ENCODE measurements at regions not wholly inside any gene's neighbourhood (a gene's known extent, or its start where the extent isn't known, plus 50 kb on each side); places are given as distances from the start of the nearest gene placed in this dataset.

DNA sequence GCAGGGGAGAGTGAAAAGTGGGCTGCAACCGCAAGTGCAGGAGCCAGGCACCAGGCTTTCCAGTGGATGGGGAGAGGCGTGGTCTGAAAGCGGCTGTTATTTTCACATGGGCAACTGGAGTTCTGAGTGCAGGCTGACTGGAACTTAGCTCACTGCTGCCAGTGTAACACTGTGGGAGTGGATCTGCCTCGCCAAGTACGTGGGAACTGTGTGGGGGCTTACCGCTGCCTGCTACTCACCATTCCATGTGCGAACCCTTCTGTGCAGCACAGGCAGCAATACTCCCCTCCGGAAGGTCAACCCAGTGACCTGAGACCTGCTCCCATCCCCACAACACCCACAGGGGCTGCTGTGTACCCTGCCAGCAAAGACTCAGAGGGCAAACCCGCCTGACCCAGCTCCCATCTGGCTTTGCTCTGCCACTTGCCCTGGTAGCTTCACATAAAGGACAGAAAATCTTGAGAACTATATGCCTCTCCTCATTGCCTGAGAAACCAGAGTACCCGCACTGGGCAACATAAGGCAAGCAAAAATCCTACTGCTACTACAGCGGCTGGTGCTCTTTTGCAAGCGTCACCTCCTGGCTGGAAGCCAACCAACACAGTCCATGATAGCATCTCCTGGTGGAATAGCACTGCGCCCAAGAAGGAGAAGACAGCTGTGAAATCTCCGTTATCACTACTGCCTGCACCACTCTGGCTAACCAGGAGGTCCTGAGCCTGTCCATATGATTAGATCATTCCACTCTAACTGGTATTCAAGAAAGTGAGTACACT is 54.4 kb upstream of the SIRPG start (continued):
- TF ChIP-seq, protein P1, sequence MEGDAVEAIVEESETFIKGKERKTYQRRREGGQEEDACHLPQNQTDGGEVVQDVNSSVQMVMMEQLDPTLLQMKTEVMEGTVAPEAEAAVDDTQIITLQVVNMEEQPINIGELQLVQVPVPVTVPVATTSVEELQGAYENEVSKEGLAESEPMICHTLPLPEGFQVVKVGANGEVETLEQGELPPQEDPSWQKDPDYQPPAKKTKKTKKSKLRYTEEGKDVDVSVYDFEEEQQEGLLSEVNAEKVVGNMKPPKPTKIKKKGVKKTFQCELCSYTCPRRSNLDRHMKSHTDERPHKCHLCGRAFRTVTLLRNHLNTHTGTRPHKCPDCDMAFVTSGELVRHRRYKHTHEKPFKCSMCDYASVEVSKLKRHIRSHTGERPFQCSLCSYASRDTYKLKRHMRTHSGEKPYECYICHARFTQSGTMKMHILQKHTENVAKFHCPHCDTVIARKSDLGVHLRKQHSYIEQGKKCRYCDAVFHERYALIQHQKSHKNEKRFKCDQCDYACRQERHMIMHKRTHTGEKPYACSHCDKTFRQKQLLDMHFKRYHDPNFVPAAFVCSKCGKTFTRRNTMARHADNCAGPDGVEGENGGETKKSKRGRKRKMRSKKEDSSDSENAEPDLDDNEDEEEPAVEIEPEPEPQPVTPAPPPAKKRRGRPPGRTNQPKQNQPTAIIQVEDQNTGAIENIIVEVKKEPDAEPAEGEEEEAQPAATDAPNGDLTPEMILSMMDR (IDR thresholded peaks at IDR 0.05) = no peak
- TF ChIP-seq ATF1 (CRISPR knock-in tag; IDR thresholded peaks at IDR 0.05) (no peak), ESRRA (CRISPR knock-in tag; IDR thresholded peaks at IDR 0.05; ENCODE audit: borderline replicate concordance) (no peak), CREB1 (CRISPR knock-in tag; IDR thresholded peaks at IDR 0.05) (no peak), ZNF219 (CRISPR knock-in tag; IDR thresholded peaks at IDR 0.05; ENCODE audit: borderline replicate concordance) (no peak), SP1 (CRISPR knock-in tag; conservative IDR thresholded peaks at IDR 0.05) (no peak), HMGA2 (CRISPR knock-in tag; IDR thresholded peaks at IDR 0.05) (no peak), NFATC4 (CRISPR knock-in tag; IDR thresholded peaks at IDR 0.05) (no peak), RORB (CRISPR knock-in tag; IDR thresholded peaks at IDR 0.05) (no peak)
- TF ChIP-seq, protein P2, sequence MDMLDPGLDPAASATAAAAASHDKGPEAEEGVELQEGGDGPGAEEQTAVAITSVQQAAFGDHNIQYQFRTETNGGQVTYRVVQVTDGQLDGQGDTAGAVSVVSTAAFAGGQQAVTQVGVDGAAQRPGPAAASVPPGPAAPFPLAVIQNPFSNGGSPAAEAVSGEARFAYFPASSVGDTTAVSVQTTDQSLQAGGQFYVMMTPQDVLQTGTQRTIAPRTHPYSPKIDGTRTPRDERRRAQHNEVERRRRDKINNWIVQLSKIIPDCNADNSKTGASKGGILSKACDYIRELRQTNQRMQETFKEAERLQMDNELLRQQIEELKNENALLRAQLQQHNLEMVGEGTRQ (CRISPR knock-in tag; IDR thresholded peaks at IDR 0.05) = no peak
- TF ChIP-seq, protein P3, sequence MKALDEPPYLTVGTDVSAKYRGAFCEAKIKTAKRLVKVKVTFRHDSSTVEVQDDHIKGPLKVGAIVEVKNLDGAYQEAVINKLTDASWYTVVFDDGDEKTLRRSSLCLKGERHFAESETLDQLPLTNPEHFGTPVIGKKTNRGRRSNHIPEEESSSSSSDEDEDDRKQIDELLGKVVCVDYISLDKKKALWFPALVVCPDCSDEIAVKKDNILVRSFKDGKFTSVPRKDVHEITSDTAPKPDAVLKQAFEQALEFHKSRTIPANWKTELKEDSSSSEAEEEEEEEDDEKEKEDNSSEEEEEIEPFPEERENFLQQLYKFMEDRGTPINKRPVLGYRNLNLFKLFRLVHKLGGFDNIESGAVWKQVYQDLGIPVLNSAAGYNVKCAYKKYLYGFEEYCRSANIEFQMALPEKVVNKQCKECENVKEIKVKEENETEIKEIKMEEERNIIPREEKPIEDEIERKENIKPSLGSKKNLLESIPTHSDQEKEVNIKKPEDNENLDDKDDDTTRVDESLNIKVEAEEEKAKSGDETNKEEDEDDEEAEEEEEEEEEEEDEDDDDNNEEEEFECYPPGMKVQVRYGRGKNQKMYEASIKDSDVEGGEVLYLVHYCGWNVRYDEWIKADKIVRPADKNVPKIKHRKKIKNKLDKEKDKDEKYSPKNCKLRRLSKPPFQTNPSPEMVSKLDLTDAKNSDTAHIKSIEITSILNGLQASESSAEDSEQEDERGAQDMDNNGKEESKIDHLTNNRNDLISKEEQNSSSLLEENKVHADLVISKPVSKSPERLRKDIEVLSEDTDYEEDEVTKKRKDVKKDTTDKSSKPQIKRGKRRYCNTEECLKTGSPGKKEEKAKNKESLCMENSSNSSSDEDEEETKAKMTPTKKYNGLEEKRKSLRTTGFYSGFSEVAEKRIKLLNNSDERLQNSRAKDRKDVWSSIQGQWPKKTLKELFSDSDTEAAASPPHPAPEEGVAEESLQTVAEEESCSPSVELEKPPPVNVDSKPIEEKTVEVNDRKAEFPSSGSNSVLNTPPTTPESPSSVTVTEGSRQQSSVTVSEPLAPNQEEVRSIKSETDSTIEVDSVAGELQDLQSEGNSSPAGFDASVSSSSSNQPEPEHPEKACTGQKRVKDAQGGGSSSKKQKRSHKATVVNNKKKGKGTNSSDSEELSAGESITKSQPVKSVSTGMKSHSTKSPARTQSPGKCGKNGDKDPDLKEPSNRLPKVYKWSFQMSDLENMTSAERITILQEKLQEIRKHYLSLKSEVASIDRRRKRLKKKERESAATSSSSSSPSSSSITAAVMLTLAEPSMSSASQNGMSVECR (CRISPR knock-in tag; IDR thresholded peaks at IDR 0.05; ENCODE audit: borderline replicate concordance) = no peak

DNA sequence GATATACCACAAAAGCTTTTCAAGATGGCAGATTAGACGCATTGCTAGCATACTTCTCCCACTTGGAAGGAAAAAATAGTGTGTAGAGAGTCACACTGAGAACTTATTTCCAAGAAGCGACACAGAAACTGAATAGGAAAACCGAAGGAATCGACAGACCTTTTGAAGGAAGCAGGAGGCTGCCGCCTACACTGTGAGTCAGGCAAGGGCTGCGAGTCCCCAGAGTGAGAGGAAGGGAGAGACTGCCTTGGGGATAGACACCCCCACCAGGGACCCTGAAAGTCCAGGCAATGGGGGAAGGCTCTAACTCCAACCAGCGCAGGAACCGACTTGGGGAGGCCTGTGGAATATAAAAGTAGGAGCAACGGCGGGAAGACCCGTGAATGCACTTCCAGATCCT is 53.7 kb upstream of the SIRPG start:
- H3K4me3 Mint-ChIP-seq = no peak overlapping the region
- no peak for DNase-seq (ENCODE audit: low spot score)
- H3K9me3 Mint-ChIP-seq = no peaks in the 10 kb centered on the region
- ChIA-PET POLR2A (no interaction called here), CTCF (no interaction called here)
- H3K27ac Mint-ChIP-seq = no peak overlapping the region
- no peaks in the 10 kb centered on the region for H3K36me3 Mint-ChIP-seq
- H3K4me1 Mint-ChIP-seq = no peaks in the 10 kb centered on the region
- H3K27me3 Mint-ChIP-seq (ENCODE audit: low read depth) = peaks cover 78% of the 10 kb centered on the region
- ATAC-seq = no peak
- TF ChIP-seq PRRX2 (CRISPR knock-in tag; IDR thresholded peaks at IDR 0.05) = no peak
- TF ChIP-seq, protein P1 (IDR thresholded peaks at IDR 0.05) = no peak
- no peak for TF ChIP-seq ZNF416 (CRISPR knock-in tag; IDR thresholded peaks at IDR 0.05)
- no peak for TF ChIP-seq GRHL2 (CRISPR knock-in tag; IDR thresholded peaks at IDR 0.05; ENCODE audit: insufficient replicate concordance, severe bottlenecking)
- TF ChIP-seq, protein P4, sequence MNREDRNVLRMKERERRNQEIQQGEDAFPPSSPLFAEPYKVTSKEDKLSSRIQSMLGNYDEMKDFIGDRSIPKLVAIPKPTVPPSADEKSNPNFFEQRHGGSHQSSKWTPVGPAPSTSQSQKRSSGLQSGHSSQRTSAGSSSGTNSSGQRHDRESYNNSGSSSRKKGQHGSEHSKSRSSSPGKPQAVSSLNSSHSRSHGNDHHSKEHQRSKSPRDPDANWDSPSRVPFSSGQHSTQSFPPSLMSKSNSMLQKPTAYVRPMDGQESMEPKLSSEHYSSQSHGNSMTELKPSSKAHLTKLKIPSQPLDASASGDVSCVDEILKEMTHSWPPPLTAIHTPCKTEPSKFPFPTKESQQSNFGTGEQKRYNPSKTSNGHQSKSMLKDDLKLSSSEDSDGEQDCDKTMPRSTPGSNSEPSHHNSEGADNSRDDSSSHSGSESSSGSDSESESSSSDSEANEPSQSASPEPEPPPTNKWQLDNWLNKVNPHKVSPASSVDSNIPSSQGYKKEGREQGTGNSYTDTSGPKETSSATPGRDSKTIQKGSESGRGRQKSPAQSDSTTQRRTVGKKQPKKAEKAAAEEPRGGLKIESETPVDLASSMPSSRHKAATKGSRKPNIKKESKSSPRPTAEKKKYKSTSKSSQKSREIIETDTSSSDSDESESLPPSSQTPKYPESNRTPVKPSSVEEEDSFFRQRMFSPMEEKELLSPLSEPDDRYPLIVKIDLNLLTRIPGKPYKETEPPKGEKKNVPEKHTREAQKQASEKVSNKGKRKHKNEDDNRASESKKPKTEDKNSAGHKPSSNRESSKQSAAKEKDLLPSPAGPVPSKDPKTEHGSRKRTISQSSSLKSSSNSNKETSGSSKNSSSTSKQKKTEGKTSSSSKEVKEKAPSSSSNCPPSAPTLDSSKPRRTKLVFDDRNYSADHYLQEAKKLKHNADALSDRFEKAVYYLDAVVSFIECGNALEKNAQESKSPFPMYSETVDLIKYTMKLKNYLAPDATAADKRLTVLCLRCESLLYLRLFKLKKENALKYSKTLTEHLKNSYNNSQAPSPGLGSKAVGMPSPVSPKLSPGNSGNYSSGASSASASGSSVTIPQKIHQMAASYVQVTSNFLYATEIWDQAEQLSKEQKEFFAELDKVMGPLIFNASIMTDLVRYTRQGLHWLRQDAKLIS (CRISPR knock-in tag; IDR thresholded peaks at IDR 0.05; ENCODE audit: borderline replicate concordance) = no peak
- TF ChIP-seq RORB (CRISPR knock-in tag; IDR thresholded peaks at IDR 0.05) = no peak
- TF ChIP-seq, protein P5, sequence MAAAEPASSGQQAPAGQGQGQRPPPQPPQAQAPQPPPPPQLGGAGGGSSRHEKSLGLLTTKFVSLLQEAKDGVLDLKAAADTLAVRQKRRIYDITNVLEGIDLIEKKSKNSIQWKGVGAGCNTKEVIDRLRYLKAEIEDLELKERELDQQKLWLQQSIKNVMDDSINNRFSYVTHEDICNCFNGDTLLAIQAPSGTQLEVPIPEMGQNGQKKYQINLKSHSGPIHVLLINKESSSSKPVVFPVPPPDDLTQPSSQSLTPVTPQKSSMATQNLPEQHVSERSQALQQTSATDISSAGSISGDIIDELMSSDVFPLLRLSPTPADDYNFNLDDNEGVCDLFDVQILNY (CRISPR knock-in tag; IDR thresholded peaks at IDR 0.05) = no peak
- TF ChIP-seq, protein P6, sequence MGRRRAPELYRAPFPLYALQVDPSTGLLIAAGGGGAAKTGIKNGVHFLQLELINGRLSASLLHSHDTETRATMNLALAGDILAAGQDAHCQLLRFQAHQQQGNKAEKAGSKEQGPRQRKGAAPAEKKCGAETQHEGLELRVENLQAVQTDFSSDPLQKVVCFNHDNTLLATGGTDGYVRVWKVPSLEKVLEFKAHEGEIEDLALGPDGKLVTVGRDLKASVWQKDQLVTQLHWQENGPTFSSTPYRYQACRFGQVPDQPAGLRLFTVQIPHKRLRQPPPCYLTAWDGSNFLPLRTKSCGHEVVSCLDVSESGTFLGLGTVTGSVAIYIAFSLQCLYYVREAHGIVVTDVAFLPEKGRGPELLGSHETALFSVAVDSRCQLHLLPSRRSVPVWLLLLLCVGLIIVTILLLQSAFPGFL (CRISPR knock-in tag; IDR thresholded peaks at IDR 0.05; ENCODE audit: borderline replicate concordance) = no peak
- no peak for TF ChIP-seq FOXP1 (CRISPR knock-in tag; IDR thresholded peaks at IDR 0.05; ENCODE audit: borderline replicate concordance)
- TF ChIP-seq, protein P7, sequence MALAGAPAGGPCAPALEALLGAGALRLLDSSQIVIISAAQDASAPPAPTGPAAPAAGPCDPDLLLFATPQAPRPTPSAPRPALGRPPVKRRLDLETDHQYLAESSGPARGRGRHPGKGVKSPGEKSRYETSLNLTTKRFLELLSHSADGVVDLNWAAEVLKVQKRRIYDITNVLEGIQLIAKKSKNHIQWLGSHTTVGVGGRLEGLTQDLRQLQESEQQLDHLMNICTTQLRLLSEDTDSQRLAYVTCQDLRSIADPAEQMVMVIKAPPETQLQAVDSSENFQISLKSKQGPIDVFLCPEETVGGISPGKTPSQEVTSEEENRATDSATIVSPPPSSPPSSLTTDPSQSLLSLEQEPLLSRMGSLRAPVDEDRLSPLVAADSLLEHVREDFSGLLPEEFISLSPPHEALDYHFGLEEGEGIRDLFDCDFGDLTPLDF (CRISPR knock-in tag; IDR thresholded peaks at IDR 0.05) = no peak

All from WTC11 (cell line).